Psoas muscle (tissue), 7 donors: ENCODE measurements at regions not wholly inside any gene's neighbourhood (a gene's known extent, or its start where the extent isn't known, plus 50 kb on each side); places are given as distances from the start of the nearest gene placed in this dataset.

Experiments used
- ATAC-seq, 4 donors: fragments of 200-7000 bp; cut with Tn5 transposase; one replicate each; pipeline ENCODE4 v1.9.1; 2020; ENCODE audit warnings: moderate library complexity in 3 of 4, mild to moderate bottlenecking in 2 of 4
- DNase-seq, 2 donors: peaks; one replicate each; pipeline ENCODE4 v3.0.0-alpha.2; 2020
- H3K27ac ChIP-seq: fragments of 200-600 bp; one replicate; pipeline ENCODE4 v1.8.0; 2022
- H3K27me3 ChIP-seq, 3 donors: fragments of 200-600 bp in 1 of 3; one replicate each; pipeline versions ENCODE4 v1.6.1 to v1.8.0; 2013 to 2022; ENCODE audit warnings: low read length in 2 of 3, mild to moderate bottlenecking in 2 of 3, moderate library complexity in 1 of 3; ENCODE audit not compliant: insufficient read depth in 3 of 3
- H3K36me3 ChIP-seq, 2 donors: fragments of 200-600 bp in 1 of 2; one replicate each; pipeline versions ENCODE4 v1.6.1 to v1.8.0; 2013 to 2022; ENCODE audit warnings: low read depth in 1 of 2, mild to moderate bottlenecking in 1 of 2, moderate library complexity in 1 of 2; ENCODE audit not compliant: insufficient read depth in 1 of 2
- H3K4me1 ChIP-seq: fragments of 200-600 bp; one replicate; pipeline ENCODE4 v1.8.0; 2022
- H3K4me3 ChIP-seq: fragments of 200-600 bp; one replicate; pipeline ENCODE4 v1.8.0; 2022; ENCODE audit warnings: mild to moderate bottlenecking
- H3K9me3 ChIP-seq: fragments of 200-600 bp; one replicate; pipeline ENCODE4 v1.8.0; 2022
- WGBS, 3 donors: extraction: QIAGEN DNeasy Blood & Tissue Kit; methylation state at CpG; one replicate each; pipeline versions ENCODE4 v1.1.6 to v1.1.7; 2013; 5-methylcytosine and 5-hydroxymethylcytosine counted together
- intact Hi-C, 2 donors: fragments of 100-400 bp; cut with DNase I; formaldehyde crosslinking; loops; one replicate each; pipeline versions ENCODE4 v1.11.0 to v1.14.2; 2022
- TF ChIP-seq, protein P1 (sequence below): fragments of 200-600 bp; IDR thresholded peaks from one replicate; pipeline ENCODE4 v1.8.0; 2022; ENCODE audit warnings: antibody characterized with exemption
- donor health status: healthy with polysubstance abuse.
- donor health status: DM: no; HTN: no; CAD: no; lungs with moderate emphysema.
- donor health status: Bipolar disorder and iron deficiency.
- donor health status: healthy.
- donor health status: DM: yes; HTN: yes; CAD: no.
- donor health status: DM: no; HTN: no; CAD: no.
- donor health status: DM: yes; HTN: yes; CAD: no.

DNA sequence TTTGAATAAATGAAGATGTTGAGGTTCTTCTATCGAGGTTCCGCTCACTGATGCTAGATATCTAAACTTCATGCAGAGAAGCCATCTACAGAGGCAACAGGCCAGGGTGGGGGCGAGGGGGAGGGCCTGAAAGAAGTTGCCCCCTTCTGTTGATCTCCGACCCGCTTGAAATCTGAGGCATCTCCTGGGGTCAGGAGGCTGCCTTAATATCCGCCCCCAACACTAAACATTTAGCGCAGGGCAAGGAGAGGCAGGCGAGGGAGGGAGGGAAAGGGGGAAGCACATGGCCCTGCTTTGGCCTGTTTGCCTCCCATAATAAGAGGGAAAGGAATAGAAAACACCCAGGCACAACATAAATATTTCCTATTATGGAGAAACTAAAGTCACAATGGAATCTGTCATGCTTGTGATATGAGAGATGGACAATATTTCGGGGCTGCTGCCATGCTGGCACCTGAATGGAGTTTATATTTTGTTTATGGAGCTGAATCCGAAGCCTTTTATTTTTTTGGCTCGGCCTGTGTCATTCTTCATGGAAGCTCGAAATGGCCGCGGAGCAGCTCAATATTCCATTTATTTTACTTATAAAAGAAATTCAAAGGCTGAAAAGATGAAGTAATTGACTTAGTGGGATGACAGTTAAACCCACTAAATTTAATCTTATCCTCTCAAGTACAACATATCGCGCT lies 221.1 kb downstream of the INSIG2 start:
- H3K27me3 ChIP-seq = peaks cover 0 to 43% (median 4%) of the 10 kb centered on the region in 3 donors
- WGBS, 3 donors = 56 to 61% (median 58%) methylated on average over 16 of the region's 16 CpGs
- TF ChIP-seq, protein P1, sequence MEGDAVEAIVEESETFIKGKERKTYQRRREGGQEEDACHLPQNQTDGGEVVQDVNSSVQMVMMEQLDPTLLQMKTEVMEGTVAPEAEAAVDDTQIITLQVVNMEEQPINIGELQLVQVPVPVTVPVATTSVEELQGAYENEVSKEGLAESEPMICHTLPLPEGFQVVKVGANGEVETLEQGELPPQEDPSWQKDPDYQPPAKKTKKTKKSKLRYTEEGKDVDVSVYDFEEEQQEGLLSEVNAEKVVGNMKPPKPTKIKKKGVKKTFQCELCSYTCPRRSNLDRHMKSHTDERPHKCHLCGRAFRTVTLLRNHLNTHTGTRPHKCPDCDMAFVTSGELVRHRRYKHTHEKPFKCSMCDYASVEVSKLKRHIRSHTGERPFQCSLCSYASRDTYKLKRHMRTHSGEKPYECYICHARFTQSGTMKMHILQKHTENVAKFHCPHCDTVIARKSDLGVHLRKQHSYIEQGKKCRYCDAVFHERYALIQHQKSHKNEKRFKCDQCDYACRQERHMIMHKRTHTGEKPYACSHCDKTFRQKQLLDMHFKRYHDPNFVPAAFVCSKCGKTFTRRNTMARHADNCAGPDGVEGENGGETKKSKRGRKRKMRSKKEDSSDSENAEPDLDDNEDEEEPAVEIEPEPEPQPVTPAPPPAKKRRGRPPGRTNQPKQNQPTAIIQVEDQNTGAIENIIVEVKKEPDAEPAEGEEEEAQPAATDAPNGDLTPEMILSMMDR = no peak
- peak in 1 of 4 donors; percentile 7 for ATAC-seq
- peak overlapping the region; percentile 68 for H3K4me3 ChIP-seq
- no peak for DNase-seq
- H3K36me3 ChIP-seq = no peaks in the 10 kb centered on the region
- no peaks in the 10 kb centered on the region for H3K9me3 ChIP-seq
- peak overlapping the region; percentile 34 for H3K27ac ChIP-seq
- intact Hi-C loops = no loop called here
- H3K4me1 ChIP-seq = peaks cover 3% of the 10 kb centered on the region

- Histone ChIP-seq H3K4me3 (no peak overlapping the region), H3K27ac (no peak overlapping the region), H3K9me3 (no peaks in the 10 kb centered on the region), H3K36me3 (no peaks in the 10 kb centered on the region), H3K4me1 (peaks cover 3% of the 10 kb centered on the region), H3K27me3 (peaks cover 0 to 43% (median 4%) of the 10 kb centered on the region in 3 donors)
- TF ChIP-seq, protein P1 = no peak
- DNase-seq (no peak), ATAC-seq (no peak)
- intact Hi-C loops = no loop called here
- WGBS, 3 donors = 49 to 91% (median 63%) methylated on average over 2 of the region's 2 CpGs
These were observed 219.6 kb downstream of the INSIG2 start for GRCh38 chr2:118307864-118308263.

DNA sequence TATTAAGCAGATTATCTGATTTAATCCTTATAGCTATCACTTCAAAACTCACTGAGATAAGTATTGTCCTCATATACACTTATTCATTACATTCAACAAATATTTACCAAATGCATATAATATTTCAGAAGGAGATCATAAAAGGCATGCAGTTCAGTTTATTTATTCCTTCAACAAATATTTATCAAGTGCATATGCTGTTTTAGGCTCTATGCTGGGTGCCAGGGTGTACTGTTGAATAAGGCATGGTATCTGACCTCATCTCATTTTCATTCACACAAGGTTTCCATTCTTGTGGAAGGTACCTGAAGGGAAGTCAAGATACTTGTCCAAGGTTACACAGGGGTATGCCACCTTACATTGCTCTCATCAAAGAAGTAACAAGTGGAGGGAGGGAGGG lies 213.0 kb downstream of the INSIG2 start:
- peaks cover 0 to 5% (median 2%) of the 10 kb centered on the region in 3 donors for H3K27me3 ChIP-seq
- no peak for ATAC-seq
- no peaks in the 10 kb centered on the region for H3K4me1 ChIP-seq
- no peak overlapping the region for H3K27ac ChIP-seq
- no peaks in the 10 kb centered on the region for H3K9me3 ChIP-seq
- no peak overlapping the region for H3K4me3 ChIP-seq
- intact Hi-C loops = no loop called here
- DNase-seq = no peak
- H3K36me3 ChIP-seq = no peaks in the 10 kb centered on the region
- TF ChIP-seq, protein P1 = no peak

GRCh38 chr2:118300832-118301231 lies 212.6 kb downstream of the INSIG2 start:
- H3K36me3 ChIP-seq = no peaks in the 10 kb centered on the region
- no peaks in the 10 kb centered on the region for H3K9me3 ChIP-seq
- no peak for DNase-seq
- H3K27ac ChIP-seq = no peak overlapping the region
- peaks cover 0 to 5% (median 2%) of the 10 kb centered on the region in 3 donors for H3K27me3 ChIP-seq
- TF ChIP-seq, protein P1 = no peak
- no peak for ATAC-seq
- intact Hi-C loops = no loop called here
- H3K4me1 ChIP-seq = no peaks in the 10 kb centered on the region
- H3K4me3 ChIP-seq = no peak overlapping the region

DNA sequence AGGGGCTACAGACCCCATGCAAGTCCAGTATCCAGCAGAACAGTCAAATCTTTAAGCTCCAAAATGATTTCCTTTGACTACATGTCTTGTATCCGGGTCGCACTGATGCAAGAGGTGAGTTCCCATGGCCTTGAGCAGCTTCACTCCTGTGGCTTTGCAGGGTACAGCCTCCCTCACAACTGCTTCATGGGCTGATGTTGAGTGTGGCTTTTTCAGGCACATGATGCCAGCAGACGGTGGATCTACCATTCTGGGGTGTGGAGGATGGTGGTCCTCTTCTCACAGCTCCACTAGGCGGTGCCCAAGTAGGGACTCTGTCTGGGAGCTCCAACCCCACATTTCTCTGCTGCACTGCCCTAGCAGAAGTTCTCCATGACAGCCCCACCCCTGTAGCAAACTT lies 208.4 kb downstream of the INSIG2 start:
- intact Hi-C loops = no loop called here
- H3K27ac ChIP-seq = no peak overlapping the region
- ATAC-seq = no peak
- H3K27me3 ChIP-seq = peaks cover 0 to 5% (median 2%) of the 10 kb centered on the region in 3 donors
- 85 to 92% (median 85%) methylated on average over 4 of the region's 4 CpGs for WGBS, 3 donors
- H3K4me1 ChIP-seq = no peaks in the 10 kb centered on the region
- DNase-seq = no peak
- H3K36me3 ChIP-seq = no peaks in the 10 kb centered on the region
- H3K4me3 ChIP-seq = no peak overlapping the region
- TF ChIP-seq, protein P1 = no peak
- no peaks in the 10 kb centered on the region for H3K9me3 ChIP-seq
